NCI-H748 (cell line): ENCODE measurements at regions not wholly inside any gene's neighbourhood (a gene's known extent, or its start where the extent isn't known, plus 50 kb on each side); places are given as distances from the start of the nearest gene placed in this dataset.

Experiments used
- DNase-seq: peaks from one replicate; lab custom pipeline; 2025; ENCODE audit not compliant: unreplicated experiment; lab: John Stamatoyannopoulos, UW

DNA sequence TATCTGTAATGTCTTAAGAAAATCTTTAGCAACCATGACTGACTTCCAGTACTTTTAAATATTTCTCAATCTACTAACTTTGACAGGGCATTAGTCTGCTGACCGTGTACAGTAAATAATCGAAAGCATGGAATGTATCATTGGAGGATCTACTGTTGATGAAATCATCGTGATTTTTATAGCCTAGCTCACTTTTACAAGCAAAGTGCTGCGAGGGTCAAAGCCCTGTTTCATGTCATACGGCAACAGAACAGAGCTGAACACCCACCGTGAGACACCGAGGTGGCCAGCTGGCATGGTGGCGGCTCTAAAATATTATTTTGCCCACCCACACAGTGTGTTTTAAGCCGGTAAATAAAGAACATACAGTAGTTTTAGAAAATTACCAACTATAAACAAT is 679.3 kb downstream of the FAT4 start:
- no peak for DNase-seq

DNA sequence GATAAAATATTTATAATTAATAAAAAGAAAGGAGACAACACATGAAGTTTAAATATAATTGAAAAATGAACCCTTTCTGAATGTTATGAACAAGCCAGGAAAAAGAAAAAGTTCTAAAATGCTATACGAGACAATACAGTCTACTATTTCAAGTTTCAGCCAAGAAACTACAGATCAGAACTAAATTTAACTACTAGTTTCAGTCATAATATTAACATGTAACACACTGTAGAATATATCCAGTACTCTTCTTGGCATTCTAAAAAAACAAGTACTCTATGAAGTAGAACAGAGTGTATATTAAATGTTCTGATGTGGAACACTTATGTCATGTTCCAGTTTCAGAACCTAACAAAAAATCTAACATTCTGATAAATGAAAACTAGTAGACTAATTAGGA is 679.7 kb downstream of the FAT4 start:
- DNase-seq, result no peak

DNA sequence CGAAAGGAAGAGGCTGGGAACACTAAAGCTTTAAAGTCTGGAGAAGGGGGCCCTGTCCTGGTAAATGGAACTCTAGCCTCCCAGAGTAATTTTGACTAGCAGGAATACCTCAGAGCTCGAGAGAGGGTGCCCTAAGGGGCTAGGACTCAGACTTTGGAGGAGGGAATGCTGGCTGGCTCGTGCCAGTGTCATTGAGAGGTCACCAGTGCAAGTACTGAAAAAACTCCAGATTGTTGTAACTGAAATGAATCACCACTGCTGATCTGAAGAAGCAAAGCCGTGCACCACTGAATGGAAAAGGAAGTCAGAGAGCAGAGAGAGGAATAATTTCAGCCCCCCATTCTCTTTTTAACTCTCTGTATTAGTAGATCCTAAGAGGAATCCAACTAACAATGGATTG is 690.2 kb downstream of the FAT4 start:
- DNase-seq, result no peak

DNA sequence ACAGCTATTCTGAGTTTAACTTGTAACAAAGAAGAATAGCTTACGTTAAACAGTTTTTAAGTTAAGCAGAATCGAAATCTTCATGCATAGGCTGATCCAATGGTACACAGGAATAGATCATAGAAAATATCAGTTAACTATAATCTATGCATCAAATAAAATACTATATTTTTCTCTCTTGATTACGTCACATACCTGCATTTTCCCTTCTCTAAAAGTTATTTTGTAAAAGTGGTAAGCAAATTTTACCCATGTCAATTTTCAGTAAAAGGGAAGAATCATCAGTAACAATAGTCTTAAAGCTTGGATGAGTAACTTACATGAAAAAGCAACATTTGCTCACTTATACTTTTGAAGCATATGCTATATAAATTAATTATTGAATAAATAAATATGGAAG is 692.4 kb downstream of the FAT4 start:
- no peak for DNase-seq

DNA sequence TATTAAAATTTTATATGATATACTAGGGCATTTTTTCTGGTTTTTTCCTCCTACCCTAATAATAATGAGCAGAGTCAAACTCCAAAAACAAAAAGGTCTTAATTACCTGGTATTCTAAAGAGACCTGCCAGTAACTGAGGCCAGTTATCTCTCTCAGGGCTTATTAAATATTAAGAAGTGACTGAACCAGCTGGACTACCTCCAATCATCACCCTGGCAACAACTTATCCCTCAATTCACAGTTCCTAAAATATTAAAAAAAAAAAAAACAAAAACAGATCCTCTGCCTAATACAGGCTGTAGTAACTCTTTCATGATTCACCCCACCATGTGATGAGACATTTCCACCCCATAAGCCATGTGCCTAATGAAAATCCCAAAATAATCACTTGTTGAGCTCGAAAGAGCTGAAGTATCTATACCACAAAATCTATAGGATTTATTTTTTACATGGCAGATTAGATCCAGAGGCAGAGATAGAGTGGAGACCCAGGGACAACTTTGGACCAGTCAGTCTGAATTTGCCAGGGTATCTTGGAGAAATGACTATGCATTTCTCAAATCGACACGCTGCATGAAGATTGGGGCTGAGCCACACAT is 698.0 kb downstream of the FAT4 start:
- no peak for DNase-seq

DNA sequence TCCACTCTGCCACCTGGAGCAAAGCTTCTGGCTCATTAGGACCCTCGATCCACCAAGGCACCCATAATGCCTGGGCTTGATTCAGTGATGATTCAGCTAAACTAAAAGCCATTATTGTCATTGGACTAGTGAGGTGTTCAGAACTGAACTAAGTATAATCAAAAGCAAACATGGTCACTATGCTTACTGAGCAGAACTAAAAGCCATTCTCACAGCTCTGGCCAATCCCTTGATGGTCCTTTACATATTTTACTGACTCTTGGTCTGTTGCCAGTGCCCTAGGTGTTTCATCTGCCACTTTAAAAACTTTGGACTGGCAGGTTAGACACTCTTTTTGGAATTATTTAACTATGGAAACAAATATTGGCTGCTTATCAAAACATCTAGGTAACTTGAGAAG is 703.5 kb downstream of the FAT4 start:
- DNase-seq, result no peak

DNA sequence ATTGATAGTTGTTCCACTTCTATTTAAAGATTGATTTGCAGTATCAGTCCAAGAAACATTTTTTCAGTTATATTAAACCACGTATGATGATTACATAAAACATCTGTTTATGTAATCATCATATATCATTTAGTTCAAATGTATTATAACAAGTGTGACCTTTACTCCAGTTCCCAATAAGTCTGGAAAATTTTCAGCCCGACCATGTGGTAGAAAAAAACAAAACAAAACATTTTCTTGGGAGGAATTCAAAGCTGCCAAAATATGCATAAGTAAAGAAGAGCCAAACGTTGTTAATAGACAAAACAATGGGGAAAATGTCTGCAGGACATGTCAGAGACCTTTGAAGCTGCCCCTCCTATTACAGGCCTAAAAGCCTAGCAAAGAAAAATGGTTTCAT is 709.1 kb downstream of the FAT4 start:
- no peak for DNase-seq

DNA sequence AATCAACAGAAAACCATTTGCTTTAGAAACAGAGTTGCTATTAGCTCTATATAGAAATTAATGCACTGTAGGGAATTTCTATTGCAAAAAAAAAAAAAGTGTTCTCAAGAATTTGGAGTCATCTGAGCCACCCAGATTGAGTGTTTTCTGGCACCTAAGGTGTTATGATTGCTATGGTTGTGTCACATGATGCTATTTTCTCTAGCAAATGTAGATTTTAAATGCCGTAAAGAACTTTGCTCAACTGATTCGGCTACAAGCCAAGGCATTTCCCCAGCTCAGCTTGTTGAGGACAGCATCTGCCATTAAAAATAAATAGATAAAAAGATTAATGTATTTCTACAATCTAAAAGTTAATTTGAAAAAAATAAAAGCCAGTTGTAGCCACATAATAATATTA is 712.8 kb downstream of the FAT4 start:
- no peak for DNase-seq

DNA sequence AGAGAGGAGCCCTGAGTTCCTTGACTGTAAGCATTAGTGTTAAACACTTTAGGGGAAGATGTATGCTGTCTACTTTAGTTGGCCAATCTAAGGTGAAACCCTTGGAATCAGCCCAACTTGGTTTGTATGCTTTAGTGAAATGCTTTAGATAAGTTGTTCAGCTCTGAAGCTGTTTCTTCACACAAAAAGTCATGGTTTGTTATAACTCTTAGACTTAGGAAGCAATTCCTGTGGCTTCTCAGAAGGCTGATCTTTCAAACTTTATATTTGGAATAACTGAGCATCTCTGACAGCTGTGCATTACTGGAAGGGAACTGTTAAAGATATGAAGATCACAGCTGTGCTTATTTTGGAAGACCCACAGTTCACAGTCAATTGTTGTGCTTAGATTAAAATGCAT is 714.1 kb downstream of the FAT4 start:
- no peak for DNase-seq

DNA sequence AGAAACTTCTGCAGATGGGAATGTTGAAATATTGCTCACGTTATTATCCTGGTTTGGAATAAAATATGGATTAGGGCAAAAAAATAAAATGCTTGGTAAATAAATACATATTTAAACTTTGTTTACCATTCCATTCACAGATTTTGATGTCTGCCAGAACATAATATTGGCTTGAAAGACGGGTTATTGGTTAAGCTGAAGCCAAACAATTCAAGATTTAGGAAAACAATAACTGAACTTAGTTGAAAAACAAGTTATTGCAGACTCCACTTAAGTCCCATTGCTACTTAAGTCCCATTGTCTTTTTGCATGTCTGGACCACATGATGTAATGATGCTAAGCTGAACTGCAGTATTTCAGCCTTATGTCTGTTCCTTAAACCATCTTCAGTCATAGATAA is 722.5 kb downstream of the FAT4 start:
- DNase-seq, result no peak

DNA sequence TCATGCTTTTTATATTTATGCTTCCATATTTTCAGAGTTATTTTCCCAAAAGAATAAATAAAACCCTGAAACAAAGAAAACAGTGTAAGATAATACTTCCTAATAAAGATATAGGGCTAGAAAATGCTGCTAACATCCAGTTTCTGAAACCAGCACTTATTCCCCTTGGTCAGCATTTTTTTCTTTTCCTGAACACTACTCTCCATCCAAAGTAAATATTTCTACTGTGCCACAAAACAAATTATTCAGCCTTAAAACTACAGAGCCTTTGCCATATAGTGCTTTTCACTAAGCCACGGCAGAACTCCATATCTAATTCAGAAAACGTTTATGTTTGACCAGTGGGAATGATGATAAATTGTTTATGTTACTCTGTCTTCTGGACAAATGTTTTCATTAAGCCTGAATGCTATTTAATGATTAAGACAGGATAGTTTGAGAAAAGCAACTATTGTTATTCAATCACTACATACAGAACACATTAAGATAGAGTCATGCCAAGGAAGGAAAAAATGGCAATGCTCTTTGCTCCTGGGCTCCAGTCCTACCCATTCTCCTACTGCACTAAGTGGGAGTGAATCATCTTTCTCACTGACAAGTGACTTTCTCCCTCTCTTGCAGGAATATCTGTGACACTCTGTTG is 723.9 kb downstream of the FAT4 start:
- DNase-seq, result no peak

DNA sequence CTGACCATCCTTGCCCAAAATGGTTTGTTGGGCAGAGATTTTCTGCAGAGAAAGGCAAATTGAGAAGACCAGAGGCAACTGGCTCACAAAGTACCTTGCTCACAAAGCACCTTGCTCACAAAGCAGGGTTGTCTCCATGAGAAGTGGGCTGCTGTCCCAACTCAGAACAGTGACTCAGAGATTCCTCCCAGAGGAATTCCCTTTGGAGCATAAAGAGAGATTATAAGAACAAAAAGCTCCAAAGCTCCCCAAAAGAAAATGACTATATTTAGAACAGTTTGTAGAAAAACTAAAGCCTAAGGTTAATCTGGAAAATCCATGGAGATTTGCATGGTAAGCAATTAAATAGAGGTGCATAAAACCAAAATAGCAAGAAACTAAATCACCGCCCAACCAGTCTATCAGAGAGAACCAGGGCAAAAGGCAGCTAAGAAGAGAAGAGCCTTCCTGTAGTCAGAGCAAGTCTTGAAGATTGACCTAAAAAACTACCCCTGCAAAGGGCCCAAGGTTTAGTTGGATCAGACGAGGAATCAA is 731.4 kb downstream of the FAT4 start:
- DNase-seq, result no peak

DNA sequence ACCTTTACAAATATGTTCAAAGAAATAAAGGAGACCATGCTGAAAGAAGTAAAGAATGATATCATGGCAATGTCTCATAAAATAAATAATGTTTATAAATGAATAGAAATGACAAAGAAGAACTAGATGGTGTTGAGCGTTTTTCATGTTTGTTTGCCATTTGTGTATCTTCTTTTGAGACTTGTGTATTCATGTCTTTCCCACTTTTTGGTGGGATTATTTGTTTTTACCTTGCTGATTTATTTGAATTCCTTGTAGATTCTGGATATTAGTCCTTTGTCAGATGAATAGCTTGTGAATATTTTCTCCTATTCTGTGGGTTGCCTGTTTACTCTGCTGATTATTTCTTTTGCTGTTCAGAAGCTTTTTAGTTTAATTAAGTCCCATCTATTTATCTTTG is 732.4 kb downstream of the FAT4 start:
- DNase-seq, result no peak

DNA sequence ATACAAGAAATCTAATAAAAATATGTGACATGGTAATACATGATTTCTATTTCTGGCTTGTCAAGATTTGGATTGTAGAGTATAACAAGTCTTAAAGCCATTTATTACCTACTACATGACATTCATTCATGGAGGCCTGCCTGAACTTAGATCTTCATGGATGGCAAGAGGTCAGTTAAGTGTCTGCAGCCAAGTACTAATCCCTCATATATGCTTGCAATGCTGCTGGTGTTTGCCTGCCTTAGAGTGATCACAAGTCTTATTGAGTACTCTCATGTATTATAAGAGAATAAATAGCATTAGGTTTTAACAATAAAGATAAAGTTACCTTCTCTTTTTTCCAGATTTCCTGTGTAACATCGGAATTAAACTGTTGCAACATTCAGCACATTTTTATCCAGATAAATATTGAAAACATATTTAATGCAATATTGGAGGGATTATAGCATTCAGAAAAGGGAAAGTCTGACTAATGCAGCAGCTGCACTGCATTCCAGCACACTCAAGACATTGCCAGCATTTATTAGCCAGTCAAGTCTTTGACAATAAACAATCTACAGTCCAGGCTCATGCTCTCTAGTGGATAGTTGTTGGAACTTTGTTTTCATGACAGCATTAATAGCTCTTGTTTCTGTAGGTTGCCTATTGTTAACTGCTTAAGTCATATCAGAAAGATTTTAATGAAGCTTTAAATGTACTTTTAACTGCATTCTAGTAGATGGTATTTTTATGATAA is 737.1 kb downstream of the FAT4 start:
- no peak for DNase-seq

DNA sequence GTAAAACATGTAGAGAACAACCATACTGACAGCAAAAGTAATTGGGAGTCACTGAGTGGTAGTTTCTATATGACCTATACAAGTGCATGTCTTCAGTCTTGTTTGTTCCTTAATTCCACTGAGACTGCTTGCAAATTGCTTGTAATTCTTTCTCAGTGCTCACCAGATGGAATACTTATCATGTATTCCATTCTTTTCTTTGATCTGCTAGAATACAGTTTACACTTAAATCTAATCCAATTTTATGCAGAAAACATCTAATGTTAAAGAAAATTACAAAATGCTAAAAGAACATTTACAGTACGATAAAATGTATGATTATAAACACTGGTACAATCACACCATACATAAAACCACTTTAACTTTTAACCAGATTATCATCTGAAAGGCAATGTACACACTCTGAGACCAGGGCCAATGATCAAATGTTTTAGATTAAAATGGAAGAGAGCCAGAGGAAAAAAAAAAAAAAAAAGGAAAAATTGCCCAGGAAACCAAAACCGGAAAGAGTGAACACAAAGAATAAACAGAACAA is 741.4 kb downstream of the FAT4 start:
- DNase-seq, result no peak

DNA sequence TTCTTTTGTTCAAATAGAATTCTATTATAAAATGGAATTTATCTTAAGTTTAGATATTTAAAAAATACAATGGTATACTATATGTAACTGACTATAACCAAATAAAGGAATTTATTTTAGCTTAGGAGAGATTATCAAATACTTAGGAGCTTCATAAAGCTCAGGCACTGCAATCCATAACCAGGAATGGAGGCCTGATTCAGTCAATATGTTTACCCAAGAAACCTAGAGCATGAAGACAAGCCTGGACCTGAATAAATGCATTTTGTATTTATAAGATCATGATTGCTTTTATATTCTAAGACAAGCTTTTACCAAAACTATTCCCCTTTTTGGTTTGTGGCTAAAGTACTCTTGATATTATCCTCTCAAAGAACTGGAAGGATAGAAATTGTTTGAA is 742.6 kb downstream of the FAT4 start:
- DNase-seq, result no peak

DNA sequence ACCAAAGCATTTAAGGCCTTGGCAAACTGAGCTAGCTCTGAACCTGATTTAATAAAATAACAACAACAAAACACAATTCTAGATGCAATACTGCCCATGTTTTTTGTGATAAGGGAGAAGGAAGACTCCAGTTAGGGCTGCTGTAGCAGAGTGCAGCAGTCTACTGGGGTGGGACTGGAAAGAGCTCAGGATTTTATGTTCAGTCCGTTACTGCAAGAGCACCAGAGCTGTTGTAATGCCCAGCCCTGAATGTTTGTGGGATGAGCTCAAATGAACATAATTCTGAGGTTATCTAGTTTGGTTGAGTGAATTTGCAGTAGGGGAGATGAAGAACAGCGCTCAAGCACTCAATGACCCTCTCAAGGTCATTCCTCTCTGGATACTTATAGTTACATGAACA is 743.8 kb downstream of the FAT4 start:
- no peak for DNase-seq

DNA sequence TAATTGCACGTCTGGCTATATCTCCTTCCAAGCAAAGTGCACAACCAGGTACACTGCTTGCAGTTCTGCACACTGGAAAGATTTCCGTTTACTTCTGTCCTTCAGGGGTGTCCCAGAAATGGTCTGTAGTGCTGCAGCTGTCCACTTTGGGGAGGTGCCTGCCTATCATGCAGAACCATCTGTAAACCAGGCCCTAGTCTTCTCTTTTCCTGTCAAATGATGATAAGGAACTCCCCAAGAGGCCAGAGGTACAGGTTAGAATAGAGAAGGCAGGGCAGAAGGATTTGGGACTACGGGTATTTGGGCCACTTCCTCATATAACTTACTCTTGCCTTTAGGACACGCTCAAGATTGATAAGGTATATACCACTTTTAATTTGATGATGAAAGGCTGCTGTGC is 746.9 kb downstream of the FAT4 start:
- DNase-seq, result no peak

DNA sequence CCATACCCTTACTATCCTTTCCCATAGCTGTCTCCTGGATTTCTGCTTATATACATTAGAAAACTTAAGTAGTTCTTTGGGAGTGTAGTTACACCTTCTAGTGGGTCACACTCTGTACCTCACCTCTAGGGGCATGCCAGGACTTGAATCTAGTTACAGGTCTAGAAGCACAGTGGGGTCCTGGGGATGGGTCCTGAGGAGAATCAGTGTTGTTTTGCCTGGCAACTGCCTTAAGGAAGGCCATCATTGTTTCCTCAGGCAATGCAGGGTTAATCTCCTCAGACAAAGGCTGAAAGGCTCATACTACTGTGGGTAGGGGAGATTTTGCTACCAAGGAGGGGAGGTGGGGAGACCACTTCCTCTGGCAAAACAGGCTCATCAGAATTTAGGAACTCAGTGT is 750.3 kb downstream of the FAT4 start:
- DNase-seq, result no peak

DNA sequence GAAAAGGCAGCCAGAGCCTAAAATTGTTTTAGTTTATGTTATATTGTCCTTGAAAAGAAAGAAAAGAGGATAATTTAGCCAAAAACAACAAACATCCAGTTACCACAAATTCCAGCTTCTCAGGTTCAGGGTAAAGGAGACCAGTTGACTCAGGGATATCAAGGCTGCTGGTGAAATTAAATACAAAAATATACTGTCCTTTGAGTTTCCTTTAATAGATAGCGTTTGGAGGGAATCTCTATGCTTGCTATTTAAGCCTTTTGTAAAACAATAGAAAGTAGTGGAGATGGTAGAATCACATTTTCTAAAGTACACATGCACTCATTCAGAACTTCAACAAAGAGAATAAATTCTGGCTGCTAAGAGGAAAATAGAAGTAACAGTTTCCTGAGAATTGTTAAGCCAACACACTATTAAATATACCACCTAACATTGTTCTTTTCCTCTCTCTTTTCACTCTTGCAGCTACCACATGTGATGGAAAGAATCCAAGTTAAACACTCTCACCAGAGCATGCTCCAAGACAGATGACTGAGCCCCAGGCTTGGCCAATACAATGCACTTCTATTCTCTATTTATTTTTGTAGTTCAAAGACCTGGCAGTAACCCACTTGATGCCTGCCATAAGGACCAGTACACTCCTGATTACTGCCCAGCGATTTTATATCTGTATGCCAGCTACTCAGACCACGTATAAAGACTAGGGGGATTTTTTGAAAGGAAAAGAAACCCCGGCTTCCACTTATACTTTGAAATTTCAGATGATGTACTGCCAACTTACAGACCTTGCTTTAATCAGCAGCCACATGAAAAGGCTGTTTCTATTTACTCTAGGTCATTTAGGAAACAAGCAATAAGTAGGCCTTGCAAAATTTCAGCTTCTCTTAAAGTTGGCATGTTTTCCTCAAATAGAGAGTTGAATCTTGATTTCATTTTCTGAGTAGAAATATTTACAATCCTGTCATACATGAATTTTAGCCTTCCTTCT is 756.9 kb downstream of the FAT4 start:
- peak; percentile 19 for DNase-seq

DNA sequence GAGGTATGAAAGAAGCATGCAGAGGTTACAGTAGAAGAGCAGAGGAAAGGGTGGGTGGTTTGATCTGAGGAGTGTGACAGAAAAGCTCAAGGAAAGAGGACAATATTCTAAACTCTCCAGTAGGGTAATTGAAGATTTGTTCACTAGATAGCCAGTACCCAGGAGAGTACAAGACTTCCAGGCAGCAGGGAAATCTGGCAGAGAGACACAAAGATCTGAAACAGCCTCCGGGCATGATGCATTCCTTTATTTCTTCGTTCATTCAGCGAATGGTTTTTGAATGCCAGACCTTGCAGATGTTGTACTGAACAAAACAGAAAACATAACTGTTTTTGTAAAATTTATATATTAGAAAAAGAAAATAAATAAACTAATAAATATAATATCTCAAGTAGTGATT is 766.6 kb downstream of the FAT4 start:
- DNase-seq, result no peak
